ENCODE measurements at regions not wholly inside any gene's neighbourhood (a gene's known extent, or its start where the extent isn't known, plus 50 kb on each side); places are given as distances from the start of the nearest gene placed in this dataset.

- TF ChIP-seq EP300 (IDR thresholded peaks at IDR 0.05) (no peak), POLR2AphosphoS5 (IDR thresholded peaks at IDR 0.05) (no peak), POLR2A (IDR thresholded peaks at IDR 0.05; ENCODE audit: low read depth) (no peak), CTCF (IDR thresholded peaks at IDR 0.05) (no peak)
- H3K36me3 ChIP-seq: no peaks in the 10 kb centered on the region
- DNase-seq (ENCODE audit: extremely low spot score): no peak
- no peaks in the 10 kb centered on the region for H3K4me1 ChIP-seq
- no peak overlapping the region for H3K27ac ChIP-seq (replicated peaks in 1 of 4)
- H3K9me3 ChIP-seq: no peaks in the 10 kb centered on the region
- no peak overlapping the region for H3K4me3 ChIP-seq
- H3K27me3 ChIP-seq: no peaks in the 10 kb centered on the region
- intact Hi-C loops (cut with DNase I): no loop called here
- WGBS: 93% methylated on average over 4 of the region's 4 CpGs
These were observed 141.1 kb downstream of the SLC41A2 start for GRCh38 chr12:104816845-104817503.

- H3K27me3 ChIP-seq: no peaks in the 10 kb centered on the region
- no peak overlapping the region for H3K27ac ChIP-seq (replicated peaks in 1 of 4)
- no peaks in the 10 kb centered on the region for H3K36me3 ChIP-seq
- intact Hi-C loops (cut with DNase I): no loop called here
- no peak for DNase-seq (ENCODE audit: extremely low spot score)
- no peak for TF ChIP-seq EP300 (IDR thresholded peaks at IDR 0.05)
- no peaks in the 10 kb centered on the region for H3K9me3 ChIP-seq
- 90% methylated on average over 5 of the region's 5 CpGs for WGBS
- no peak overlapping the region for H3K4me3 ChIP-seq
- no peaks in the 10 kb centered on the region for H3K4me1 ChIP-seq
These were observed 142.2 kb downstream of the SLC41A2 start for GRCh38 chr12:104815935-104816334.

- Histone ChIP-seq H3K4me3 (no peak overlapping the region), H3K4me1 (no peaks in the 10 kb centered on the region), H3K27ac (replicated peaks in 1 of 4) (no peak overlapping the region), H3K36me3 (no peaks in the 10 kb centered on the region), H3K9me3 (no peaks in the 10 kb centered on the region), H3K27me3 (no peaks in the 10 kb centered on the region)
- no peak for TF ChIP-seq EP300 (IDR thresholded peaks at IDR 0.05)
- TF ChIP-seq CTCF (IDR thresholded peaks at IDR 0.05): no peak
- TF ChIP-seq POLR2A (IDR thresholded peaks at IDR 0.05; ENCODE audit: low read depth): no peak
- TF ChIP-seq POLR2AphosphoS5 (IDR thresholded peaks at IDR 0.05): no peak
- DNase-seq (ENCODE audit: extremely low spot score): no peak
- intact Hi-C loops (cut with DNase I): no loop called here
- 77% methylated on average over 3 of the region's 3 CpGs for WGBS
These were observed 143.1 kb downstream of the SLC41A2 start for GRCh38 chr12:104814944-104815343.

Small RNA genes lying in the stretch of these regions (small RNA-seq; reads per million reads assigned to genes)
- 0 reads per million in 3 donors for gene RF00019
